ENCODE measurements at regions not wholly inside any gene's neighbourhood (a gene's known extent, or its start where the extent isn't known, plus 50 kb on each side); places are given as distances from the start of the nearest gene placed in this dataset.
A peak's percentile ranks its signal among the peaks of the same experiment; 100 is the strongest.
"Not testable (repeated sequence)": the region's sequence is repeated elsewhere in the genome, so short reads cannot be mapped to it uniquely, and the experiment has no call there.

DNA sequence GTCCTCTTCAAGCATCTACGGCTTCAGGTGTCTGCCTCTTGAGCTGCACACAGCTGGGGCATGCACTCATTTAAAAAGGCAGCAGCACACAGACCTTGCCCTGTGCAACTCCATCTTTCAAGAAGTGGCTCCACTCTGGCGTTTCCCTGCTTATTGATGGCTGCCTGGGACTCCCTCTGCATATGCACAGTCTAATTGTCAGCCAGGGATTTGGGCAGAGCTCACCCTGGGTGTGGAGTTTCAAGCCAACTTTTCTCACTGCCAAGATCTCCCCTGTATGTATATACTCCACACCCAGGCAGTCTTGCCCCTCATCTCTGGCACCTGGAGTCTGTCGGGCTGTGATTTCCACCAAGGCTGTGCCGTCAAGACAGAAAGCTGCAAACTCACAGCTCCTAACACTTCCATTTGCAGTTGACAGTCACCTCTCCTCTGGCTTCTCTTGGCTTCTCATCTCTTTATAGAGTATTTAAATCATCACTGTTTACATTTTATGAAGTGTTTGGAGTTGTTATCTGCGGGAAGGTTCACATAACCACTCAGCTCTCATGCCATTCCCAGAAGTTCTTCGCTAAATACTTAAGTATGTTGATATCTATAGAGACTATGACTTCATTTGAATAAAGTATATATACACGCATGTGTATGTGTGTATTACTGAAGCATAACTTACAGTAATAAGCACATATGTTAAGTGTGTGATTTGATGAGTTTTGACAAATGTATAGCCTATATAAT, 130.5 kb upstream of the ZNF469 start:
- not testable (repeated sequence) for H3K4me3 ChIP-seq (ENCODE audit: low read length)

DNA sequence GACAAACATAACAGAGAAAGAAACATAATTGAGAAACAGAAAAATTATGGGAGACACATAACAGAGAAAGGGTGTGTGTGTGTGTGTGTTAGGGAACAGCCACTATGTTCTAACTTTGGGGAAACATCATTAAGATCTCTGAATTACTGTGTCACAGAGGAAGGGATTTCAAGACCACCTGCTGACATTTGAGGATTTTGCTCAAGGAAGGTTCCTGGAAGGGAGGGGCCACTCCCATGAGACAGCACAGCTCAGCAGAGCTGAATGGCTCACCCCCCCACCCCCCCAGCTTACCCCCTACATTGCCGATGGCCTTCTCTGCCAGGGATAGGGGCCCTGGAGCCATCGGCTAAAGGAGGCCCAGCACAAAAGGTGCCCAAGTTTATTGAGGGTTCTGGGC, 124.6 kb upstream of the ZNF469 start:
- not testable (repeated sequence) for H3K4me3 ChIP-seq (ENCODE audit: low read length); H3K36me3 ChIP-seq (ENCODE audit: insufficient read depth, low read length); H3K27me3 ChIP-seq (ENCODE audit: control insufficient read depth, insufficient read depth, low read length); H3K4me2 ChIP-seq (ENCODE audit: low read length); H3K4me1 ChIP-seq (ENCODE audit: control insufficient read depth, insufficient read depth, low read length); H3K9ac ChIP-seq (ENCODE audit: low read depth, low read length); H3K9me3 ChIP-seq (replicated peaks; ENCODE audit: low read length)

More for the DNA sequence above, 130.5 kb upstream of the ZNF469 start:
- H3K27me3 ChIP-seq (ENCODE audit: control insufficient read depth, insufficient read depth, low read length); H3K9me3 ChIP-seq (replicated peaks; ENCODE audit: low read length); H3K4me2 ChIP-seq (ENCODE audit: low read length); H3K9ac ChIP-seq (ENCODE audit: low read depth, low read length); H3K36me3 ChIP-seq (ENCODE audit: insufficient read depth, low read length); H3K4me1 ChIP-seq (ENCODE audit: control insufficient read depth, insufficient read depth, low read length): not testable (repeated sequence)

DNA sequence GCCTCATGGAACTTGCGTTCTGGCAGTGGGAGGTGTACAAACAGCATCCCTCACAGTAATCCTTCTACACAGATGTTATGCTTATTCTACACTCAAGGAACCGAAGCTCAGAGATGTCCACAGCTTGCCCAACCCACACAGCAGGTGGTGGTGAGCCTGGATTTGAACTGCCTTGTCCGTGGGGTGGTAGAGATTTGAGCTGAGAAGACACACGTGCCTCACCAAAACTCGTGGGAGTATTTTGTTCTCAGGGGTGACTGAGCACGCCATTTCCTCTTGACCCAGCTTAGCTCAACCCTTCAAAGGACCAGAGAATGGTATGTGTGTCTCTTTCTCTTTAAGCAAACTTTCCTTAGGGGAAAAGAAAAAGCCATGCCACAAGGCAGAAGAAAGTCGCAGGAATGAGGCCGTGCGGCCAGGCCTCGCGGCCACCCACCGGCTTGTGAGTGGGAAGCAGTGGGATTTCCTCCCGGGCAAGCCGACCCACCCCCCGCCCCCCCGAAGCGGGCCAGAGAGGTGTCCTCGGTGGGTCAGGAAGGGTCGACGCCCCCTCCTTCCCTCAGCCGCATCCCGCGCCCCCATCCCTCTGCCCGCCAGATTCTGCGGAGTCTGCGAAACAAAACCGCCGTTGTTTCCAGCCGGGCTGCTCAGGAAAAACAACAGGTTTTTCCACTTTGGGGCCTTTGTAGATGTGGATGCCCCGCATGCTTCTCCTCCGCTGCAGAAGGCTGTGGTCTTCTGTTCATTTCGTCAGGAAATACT, 123.8 kb upstream of the ZNF469 start:
- not testable (repeated sequence) for H3K27me3 ChIP-seq (ENCODE audit: control insufficient read depth, insufficient read depth, low read length); H3K4me3 ChIP-seq (ENCODE audit: low read length); H3K9ac ChIP-seq (ENCODE audit: low read depth, low read length); H3K9me3 ChIP-seq (replicated peaks; ENCODE audit: low read length); H3K4me2 ChIP-seq (ENCODE audit: low read length); H3K36me3 ChIP-seq (ENCODE audit: insufficient read depth, low read length)
- H3K4me1 ChIP-seq (ENCODE audit: control insufficient read depth, insufficient read depth, low read length), result peaks cover 13% of the 10 kb centered on the region

DNA sequence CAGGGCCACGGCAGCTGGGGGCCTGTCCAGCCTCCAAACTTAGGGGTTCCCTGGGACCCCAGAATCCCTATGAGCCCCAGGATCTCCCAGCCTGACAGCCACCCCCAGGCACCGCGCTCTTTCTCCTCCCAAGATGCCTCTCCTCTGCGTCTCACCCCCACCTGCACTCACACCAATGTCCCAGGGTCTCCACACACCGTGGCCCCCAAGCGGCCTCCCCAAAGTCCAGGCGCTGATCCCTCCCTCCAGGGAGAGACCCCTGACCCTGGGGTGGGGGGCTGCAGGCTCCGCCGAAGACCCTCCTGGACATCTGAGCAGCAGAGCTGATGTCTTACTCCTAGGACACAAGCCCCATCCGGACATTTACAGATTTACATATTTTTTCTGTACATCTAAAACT, 123.2 kb upstream of the ZNF469 start:
- not testable (repeated sequence) for H3K9me3 ChIP-seq (replicated peaks; ENCODE audit: low read length); H3K9ac ChIP-seq (ENCODE audit: low read depth, low read length); H3K27me3 ChIP-seq (ENCODE audit: control insufficient read depth, insufficient read depth, low read length); H3K36me3 ChIP-seq (ENCODE audit: insufficient read depth, low read length); H3K4me3 ChIP-seq (ENCODE audit: low read length); H3K4me2 ChIP-seq (ENCODE audit: low read length)
- peaks cover 16% of the 10 kb centered on the region for H3K4me1 ChIP-seq (ENCODE audit: control insufficient read depth, insufficient read depth, low read length)

DNA sequence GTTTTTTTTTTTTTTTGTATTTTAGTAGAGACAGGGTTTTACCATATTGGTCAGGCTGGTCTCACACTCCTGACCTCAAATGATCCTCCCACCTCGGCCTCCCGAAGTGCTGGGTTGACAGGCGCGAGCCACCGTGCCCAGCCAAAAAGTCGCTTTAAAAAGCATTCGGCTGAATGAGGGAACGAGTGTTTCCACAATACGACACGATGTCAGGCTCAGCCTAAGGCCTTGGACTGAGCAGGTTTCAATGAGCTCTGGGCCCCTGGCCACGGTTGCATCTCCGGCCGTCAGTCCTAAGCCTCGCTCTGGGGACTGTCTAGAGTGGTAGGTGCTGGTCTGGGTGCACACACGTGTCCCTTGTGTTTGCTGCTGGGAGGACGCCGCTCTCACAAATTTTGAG, 122.6 kb upstream of the ZNF469 start:
- not testable (repeated sequence) for H3K4me3 ChIP-seq (ENCODE audit: low read length); H3K27me3 ChIP-seq (ENCODE audit: control insufficient read depth, insufficient read depth, low read length); H3K4me2 ChIP-seq (ENCODE audit: low read length); H3K9ac ChIP-seq (ENCODE audit: low read depth, low read length); H3K9me3 ChIP-seq (replicated peaks; ENCODE audit: low read length); H3K36me3 ChIP-seq (ENCODE audit: insufficient read depth, low read length)
- peaks cover 22% of the 10 kb centered on the region for H3K4me1 ChIP-seq (ENCODE audit: control insufficient read depth, insufficient read depth, low read length)

DNA sequence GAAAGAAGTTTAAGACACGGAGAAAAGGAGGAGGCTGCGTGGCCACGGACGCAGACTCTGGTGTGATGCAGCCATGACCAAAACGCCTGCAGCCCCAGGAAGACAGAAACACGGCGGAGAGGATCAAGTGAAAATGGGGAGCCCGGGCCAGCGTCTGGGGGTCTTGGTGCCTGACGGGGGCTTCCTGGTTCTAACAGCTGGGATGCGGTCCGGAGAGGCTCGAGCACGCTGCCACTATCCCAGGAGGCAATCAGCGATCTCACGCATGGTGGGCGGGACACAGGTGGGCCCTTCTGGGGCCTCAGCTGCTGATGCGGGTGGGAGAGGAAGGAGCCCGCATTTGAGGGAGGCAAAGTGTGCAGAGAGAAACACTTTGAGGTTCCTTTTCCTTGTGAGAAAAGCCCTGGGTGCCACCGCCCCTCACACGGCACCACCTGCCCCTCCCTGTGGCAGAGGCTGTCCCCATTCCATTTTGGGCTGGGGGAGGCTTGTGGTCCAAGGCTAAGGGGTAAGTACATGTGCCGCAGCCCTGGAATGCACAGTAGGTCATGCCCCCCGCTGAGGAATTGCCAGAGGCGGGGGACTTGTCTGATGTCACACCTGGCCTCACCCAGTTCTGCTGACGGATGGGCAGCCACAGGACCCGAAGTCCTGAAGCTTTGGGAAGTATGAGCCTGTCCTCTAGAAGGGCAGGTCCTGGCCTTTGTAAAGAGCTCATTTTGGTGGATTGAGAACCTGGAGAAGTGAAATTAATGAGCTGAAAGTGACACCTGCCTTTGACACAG, 121.7 kb upstream of the ZNF469 start:
- not testable (repeated sequence) for H3K27me3 ChIP-seq (ENCODE audit: control insufficient read depth, insufficient read depth, low read length); H3K4me3 ChIP-seq (ENCODE audit: low read length); H3K36me3 ChIP-seq (ENCODE audit: insufficient read depth, low read length); H3K4me2 ChIP-seq (ENCODE audit: low read length); H3K9ac ChIP-seq (ENCODE audit: low read depth, low read length); H3K9me3 ChIP-seq (replicated peaks; ENCODE audit: low read length)
- peaks cover 29% of the 10 kb centered on the region for H3K4me1 ChIP-seq (ENCODE audit: control insufficient read depth, insufficient read depth, low read length)

DNA sequence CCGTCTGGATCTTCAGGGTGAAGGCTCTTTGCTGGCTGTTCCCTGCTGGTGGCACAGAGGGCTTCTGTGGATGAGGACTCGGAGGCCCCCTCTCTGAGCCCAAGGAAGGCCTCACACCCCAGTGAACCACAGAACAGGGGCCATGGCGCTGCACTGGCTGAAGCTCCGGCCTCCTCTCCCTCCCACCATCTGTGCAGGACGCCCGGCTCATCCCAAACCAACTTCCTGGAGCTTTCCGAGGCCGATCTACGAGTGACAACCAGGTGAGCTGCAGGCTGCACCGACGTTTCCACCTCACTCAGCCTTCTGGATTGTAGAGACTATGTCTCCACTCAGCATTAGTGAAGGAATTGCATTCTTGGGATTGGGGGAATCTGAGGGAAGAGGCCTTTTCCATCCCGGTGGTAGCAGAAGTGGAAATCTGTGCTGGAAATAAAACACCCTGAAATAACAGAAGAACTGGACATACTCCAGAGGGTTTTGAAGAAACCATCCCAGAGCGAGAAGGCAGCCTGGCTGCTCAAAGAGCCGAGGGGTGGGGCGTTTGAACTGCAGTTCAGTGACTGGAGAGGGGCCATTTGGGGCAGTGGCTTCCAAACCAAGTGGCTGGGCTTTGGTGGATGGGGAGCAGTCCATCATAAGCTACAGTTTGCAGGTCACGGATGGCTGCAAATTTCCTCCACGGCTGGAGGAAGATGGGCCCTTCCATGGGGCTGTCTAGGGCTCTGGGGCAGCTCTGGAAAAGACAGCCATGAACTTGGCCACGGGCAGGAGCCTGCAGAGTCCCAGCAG, 120.7 kb upstream of the ZNF469 start:
- not testable (repeated sequence) for H3K4me3 ChIP-seq (ENCODE audit: low read length); H3K9me3 ChIP-seq (replicated peaks; ENCODE audit: low read length); H3K36me3 ChIP-seq (ENCODE audit: insufficient read depth, low read length); H3K4me2 ChIP-seq (ENCODE audit: low read length); H3K27me3 ChIP-seq (ENCODE audit: control insufficient read depth, insufficient read depth, low read length); H3K9ac ChIP-seq (ENCODE audit: low read depth, low read length)
- peaks cover 32% of the 10 kb centered on the region for H3K4me1 ChIP-seq (ENCODE audit: control insufficient read depth, insufficient read depth, low read length)

DNA sequence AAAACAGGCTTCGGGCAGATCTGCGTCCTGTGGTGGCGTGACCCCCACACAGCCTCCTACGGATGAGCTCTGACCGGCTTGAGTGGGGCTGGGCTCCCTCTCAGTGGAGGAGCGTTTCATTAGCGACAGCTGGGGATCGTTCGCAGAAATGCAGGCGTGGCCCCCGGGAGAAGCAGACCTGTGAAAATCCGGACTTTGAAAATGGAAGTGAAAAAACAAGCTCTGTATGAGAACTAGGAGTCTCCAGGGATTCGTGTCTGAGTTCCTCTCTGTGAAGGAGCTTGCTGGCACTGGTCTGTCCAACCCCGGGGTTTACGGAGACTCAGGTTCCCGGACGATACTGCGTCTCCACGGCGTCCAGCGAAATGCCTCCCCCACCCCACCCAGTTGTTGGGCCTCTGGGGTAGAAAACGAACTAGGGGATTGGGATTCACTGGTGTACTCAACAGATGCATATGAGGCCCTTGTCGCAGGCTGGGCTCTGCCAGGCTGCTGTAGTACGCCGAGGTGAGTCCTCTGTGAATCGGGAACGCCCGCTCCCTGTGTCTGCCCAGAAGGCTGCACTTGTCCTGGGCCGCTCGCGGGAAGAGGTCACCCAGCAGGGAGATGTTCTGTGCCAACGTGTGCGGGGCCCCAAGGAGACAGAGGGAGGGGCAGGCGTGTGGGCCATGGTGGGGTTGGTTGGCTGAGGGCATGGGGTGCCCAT, 119.7 kb upstream of the ZNF469 start:
- not testable (repeated sequence) for H3K36me3 ChIP-seq (ENCODE audit: insufficient read depth, low read length); H3K9me3 ChIP-seq (replicated peaks; ENCODE audit: low read length); H3K4me3 ChIP-seq (ENCODE audit: low read length); H3K27me3 ChIP-seq (ENCODE audit: control insufficient read depth, insufficient read depth, low read length)
- Histone ChIP-seq H3K4me2 (ENCODE audit: low read length) (peak overlapping the region; percentile 63), H3K9ac (ENCODE audit: low read depth, low read length) (peak overlapping the region; percentile 63), H3K4me1 (ENCODE audit: control insufficient read depth, insufficient read depth, low read length) (peaks cover 36% of the 10 kb centered on the region)

DNA sequence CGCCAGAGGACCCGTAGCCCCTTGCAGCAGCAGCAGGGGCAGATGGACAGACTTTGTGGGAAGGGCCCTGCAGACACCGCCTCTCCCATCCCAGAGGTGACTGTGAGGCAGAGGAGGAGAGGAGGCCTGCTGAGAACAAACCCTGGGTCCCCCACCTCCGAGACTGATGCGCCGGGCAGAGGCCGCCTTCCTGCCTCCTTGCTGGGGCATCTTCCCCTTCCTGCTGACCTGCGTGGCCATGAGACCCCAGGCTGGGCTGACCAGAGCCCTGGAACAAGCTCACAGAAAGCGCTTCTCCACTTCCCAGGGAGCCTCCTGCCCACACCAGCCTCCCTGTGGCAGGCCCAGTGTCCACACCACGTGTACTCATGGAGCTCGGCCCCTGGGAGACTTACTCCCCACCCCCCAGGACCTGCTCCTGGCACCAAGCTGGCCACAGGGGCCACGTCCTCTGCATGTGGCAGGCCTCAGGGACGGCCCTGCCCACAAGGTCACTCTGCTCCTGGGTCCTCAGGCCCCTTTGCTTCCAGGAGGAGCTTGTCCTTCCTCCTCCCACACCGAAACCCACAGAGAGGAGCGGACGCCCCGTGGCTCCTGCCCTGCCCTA, 119.0 kb upstream of the ZNF469 start:
- not testable (repeated sequence) for H3K4me3 ChIP-seq (ENCODE audit: low read length); H3K27me3 ChIP-seq (ENCODE audit: control insufficient read depth, insufficient read depth, low read length); H3K36me3 ChIP-seq (ENCODE audit: insufficient read depth, low read length); H3K4me2 ChIP-seq (ENCODE audit: low read length); H3K9ac ChIP-seq (ENCODE audit: low read depth, low read length); H3K9me3 ChIP-seq (replicated peaks; ENCODE audit: low read length)
- H3K4me1 ChIP-seq (ENCODE audit: control insufficient read depth, insufficient read depth, low read length), result peaks cover 36% of the 10 kb centered on the region

DNA sequence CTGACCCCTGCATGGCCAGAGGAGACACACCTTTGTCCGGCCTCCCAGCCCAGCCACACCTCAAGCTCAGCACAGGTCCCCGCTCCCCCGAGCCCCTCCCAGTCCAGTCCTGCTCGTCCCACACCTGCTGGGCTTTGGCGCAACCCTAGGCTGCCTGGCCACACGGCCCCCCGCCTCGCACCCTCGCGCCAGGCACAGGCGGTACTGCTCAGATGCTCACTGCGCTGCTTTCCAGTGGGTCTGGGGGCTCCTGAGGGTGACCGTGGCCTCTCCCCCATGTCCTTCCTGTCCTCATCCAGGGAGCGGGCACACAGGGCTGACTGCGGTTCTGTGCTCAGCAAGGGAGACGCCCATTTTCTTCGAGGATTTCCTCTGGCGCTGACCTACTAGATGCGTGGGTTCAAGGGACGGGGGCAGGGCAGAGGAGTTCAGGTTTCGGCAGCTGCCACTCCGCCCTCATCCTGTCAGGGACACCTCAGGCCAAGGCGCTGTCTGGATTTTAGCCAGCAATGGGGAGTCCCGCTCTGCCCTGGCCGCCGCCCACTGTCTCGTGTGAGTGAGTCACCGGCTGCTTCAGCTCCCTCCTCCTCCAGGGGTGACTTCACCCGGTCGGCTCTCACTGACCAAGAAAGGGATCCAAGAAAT, 118.0 kb upstream of the ZNF469 start:
- peak overlapping the region; percentile 73 for H3K4me2 ChIP-seq (ENCODE audit: low read length)
- no peaks in the 10 kb centered on the region for H3K36me3 ChIP-seq (ENCODE audit: insufficient read depth, low read length)
- no peaks in the 10 kb centered on the region for H3K9me3 ChIP-seq (replicated peaks; ENCODE audit: low read length)
- peaks cover 36% of the 10 kb centered on the region for H3K4me1 ChIP-seq (ENCODE audit: control insufficient read depth, insufficient read depth, low read length)
- H3K27me3 ChIP-seq (ENCODE audit: control insufficient read depth, insufficient read depth, low read length), result no peaks in the 10 kb centered on the region
- H3K9ac ChIP-seq (ENCODE audit: low read depth, low read length), result peak overlapping the region; percentile 78
- H3K4me3 ChIP-seq (ENCODE audit: low read length), result peak overlapping the region; percentile 49

Data from skeletal muscle satellite cell (primary cell).